HL-60 (cell line): ENCODE measurements at regions not wholly inside any gene's neighbourhood (a gene's known extent, or its start where the extent isn't known, plus 50 kb on each side); places are given as distances from the start of the nearest gene placed in this dataset.

Experiments
- POLR2AphosphoS5 ChIP-seq: IDR thresholded peaks from 2 replicates; pipeline ENCODE4 v1.6.1; 2012; ENCODE audit warnings: low read depth
- TF ChIP-seq, protein P1 (sequence below): IDR thresholded peaks from one replicate; pipeline ENCODE4 v1.5.1; 2011; ENCODE audit warnings: low read length, control low read depth, inconsistent platforms; ENCODE audit not compliant: insufficient read depth
- TF ChIP-seq, protein P2 (sequence below): IDR thresholded peaks from 2 replicates; pipeline ENCODE4 v1.6.1; 2012; ENCODE audit warnings: low read depth; ENCODE audit not compliant: insufficient replicate concordance

DNA sequence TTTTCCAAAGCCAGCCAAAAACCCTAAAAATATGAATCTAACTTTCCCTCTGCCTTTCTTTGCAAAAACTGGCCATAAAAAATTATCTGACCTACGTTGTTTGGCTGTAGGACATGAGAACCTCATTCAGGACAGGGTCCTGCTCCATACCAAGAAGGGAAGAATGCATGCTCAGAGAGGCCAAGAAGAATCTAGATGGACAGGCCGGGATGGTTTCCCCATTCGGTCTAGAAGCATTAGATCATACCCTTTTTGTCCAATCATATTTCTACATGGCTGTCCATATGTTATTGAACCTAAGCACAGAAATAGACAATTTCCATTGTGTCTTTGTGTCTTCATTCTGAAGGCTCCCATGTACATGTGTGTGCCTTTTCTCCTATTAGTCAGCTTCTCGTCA, 2120.4 kb upstream of the PIK3C3 start:
- TF ChIP-seq, protein P1, sequence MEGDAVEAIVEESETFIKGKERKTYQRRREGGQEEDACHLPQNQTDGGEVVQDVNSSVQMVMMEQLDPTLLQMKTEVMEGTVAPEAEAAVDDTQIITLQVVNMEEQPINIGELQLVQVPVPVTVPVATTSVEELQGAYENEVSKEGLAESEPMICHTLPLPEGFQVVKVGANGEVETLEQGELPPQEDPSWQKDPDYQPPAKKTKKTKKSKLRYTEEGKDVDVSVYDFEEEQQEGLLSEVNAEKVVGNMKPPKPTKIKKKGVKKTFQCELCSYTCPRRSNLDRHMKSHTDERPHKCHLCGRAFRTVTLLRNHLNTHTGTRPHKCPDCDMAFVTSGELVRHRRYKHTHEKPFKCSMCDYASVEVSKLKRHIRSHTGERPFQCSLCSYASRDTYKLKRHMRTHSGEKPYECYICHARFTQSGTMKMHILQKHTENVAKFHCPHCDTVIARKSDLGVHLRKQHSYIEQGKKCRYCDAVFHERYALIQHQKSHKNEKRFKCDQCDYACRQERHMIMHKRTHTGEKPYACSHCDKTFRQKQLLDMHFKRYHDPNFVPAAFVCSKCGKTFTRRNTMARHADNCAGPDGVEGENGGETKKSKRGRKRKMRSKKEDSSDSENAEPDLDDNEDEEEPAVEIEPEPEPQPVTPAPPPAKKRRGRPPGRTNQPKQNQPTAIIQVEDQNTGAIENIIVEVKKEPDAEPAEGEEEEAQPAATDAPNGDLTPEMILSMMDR = no peak
- TF ChIP-seq, protein P2, sequence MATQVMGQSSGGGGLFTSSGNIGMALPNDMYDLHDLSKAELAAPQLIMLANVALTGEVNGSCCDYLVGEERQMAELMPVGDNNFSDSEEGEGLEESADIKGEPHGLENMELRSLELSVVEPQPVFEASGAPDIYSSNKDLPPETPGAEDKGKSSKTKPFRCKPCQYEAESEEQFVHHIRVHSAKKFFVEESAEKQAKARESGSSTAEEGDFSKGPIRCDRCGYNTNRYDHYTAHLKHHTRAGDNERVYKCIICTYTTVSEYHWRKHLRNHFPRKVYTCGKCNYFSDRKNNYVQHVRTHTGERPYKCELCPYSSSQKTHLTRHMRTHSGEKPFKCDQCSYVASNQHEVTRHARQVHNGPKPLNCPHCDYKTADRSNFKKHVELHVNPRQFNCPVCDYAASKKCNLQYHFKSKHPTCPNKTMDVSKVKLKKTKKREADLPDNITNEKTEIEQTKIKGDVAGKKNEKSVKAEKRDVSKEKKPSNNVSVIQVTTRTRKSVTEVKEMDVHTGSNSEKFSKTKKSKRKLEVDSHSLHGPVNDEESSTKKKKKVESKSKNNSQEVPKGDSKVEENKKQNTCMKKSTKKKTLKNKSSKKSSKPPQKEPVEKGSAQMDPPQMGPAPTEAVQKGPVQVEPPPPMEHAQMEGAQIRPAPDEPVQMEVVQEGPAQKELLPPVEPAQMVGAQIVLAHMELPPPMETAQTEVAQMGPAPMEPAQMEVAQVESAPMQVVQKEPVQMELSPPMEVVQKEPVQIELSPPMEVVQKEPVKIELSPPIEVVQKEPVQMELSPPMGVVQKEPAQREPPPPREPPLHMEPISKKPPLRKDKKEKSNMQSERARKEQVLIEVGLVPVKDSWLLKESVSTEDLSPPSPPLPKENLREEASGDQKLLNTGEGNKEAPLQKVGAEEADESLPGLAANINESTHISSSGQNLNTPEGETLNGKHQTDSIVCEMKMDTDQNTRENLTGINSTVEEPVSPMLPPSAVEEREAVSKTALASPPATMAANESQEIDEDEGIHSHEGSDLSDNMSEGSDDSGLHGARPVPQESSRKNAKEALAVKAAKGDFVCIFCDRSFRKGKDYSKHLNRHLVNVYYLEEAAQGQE = no peak
- TF ChIP-seq POLR2AphosphoS5 = no peak
